Stomach (tissue), 8 donors: ENCODE measurements at regions not wholly inside any gene's neighbourhood (a gene's known extent, or its start where the extent isn't known, plus 50 kb on each side); places are given as distances from the start of the nearest gene placed in this dataset.

Experiments
- DNase-seq, 2 donors: peaks; one replicate each; pipeline versions ENCODE4 v3.0.0 to v3.0.0-alpha.2; 2013 to 2019
- H3K27ac ChIP-seq, 5 donors: fragments of 200-600 bp in 4 of 5; sonication (generic) in 4 of 5; one replicate each; pipeline ENCODE4 v1.5.1; 2013 to 2019; ENCODE audit warnings: mild to moderate bottlenecking in 1 of 5, moderate library complexity in 1 of 5
- H3K27me3 ChIP-seq, 3 donors: fragments of 200-600 bp; sonication (generic); one replicate each; pipeline ENCODE4 v1.5.1; 2017 to 2019; ENCODE audit warnings: mixed run types in 1 of 3
- H3K36me3 ChIP-seq, 4 donors: fragments of 200-600 bp; sonication (generic); 1 replicate in 3 of 4; 2 replicates in 1 of 4; pipeline ENCODE4 v1.5.1; 2016 to 2019
- H3K4me1 ChIP-seq, 4 donors: fragments of 200-600 bp; sonication (generic); one replicate each; pipeline ENCODE4 v1.5.1; 2016 to 2019
- H3K4me3 ChIP-seq, 4 donors: fragments of 200-600 bp; sonication (generic) in 3 of 4; one replicate each; pipeline ENCODE4 v1.5.1; 2016 to 2019; ENCODE audit warnings: mild to moderate bottlenecking in 1 of 4
- H3K9me3 ChIP-seq, 4 donors: fragments of 200-600 bp; sonication (generic); one replicate each; pipeline ENCODE4 v1.5.1; 2016 to 2019
- EP300 ChIP-seq: sonication (generic); formaldehyde crosslinking; IDR thresholded peaks from one replicate; pipeline ENCODE4 v1.6.1; 2017; ENCODE audit warnings: antibody characterized with exemption
- POLR2A ChIP-seq, 4 donors: fragments of 450-650 bp; IDR thresholded peaks; one replicate each; pipeline ENCODE4 v1.6.1; 2016; ENCODE audit warnings: antibody characterized with exemption in 4 of 4, control low read depth in 2 of 4, mild to moderate bottlenecking in 1 of 4, moderate library complexity in 1 of 4
- POLR2AphosphoS5 ChIP-seq, 3 donors: sonication (generic); formaldehyde crosslinking; IDR thresholded peaks; one replicate each; pipeline ENCODE4 v1.6.1; 2016; ENCODE audit warnings: antibody characterized with exemption in 3 of 3
- WGBS, 5 donors: extraction: QIAGEN DNeasy Blood & Tissue Kit in 3 of 5; methylation state at CpG; one replicate each; pipeline versions ENCODE4 v1.1.5 to v1.1.7; 2013 to 2018; 5-methylcytosine and 5-hydroxymethylcytosine counted together
- intact Hi-C: fragments of 100-400 bp; cut with DNase I; formaldehyde crosslinking; loops from one replicate; pipeline ENCODE4 v1.15.1; 2023; ENCODE audit warnings: low total_unique reads
- TF ChIP-seq, protein P1 (sequence below), 7 experiments: fragments of 450-650 bp in 4 of 7; fragments of 200-600 bp in 3 of 7; sonication (generic) in 3 of 7; IDR thresholded peaks; one replicate each; pipeline ENCODE4 v1.5.1; 2016 to 2019; ENCODE audit warnings: antibody characterized with exemption in 7 of 7, control low read depth in 2 of 7, mild to moderate bottlenecking in 1 of 7
- donor health status: healthy with polysubstance abuse.
- donor health status: Bipolar disorder and iron deficiency.
- donor health status: healthy.

DNA sequence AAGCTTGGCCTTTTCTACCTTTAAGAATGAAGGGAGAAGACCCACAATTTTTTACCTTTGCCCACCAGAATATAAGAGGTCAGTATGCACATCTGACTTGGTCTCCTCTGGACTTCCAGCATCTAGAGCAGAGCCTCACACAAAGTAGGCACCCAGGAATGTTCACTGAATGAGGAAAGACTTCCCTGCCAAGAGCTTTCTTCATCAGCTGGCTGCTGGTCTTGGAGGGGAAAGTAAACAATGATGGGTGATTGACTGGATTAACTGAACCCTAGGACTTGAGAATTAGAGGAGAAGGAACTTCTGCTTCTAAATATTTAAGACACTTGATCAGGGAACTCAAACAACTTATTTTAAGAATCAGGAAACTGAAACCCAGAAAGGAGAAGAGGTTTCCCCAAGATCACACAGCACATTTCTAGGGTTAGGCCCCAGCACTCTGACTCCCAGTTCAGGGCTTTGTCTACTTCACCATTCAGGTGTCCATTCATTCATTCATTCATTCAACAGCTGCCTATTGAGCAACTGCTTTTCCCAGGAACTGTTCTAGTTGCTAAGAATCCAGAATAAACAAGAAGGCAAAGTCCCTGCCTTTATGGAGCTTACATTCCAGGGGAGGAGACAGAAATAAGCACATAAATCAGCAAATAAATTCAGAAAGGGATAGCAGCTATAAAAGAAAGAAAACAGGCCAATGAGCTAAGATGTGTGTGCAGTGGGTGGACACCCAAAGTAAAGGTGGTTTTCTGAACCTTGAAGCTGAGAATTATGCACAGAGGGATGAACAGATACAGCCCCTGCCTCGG, 216.9 kb upstream of the LRFN2 start:
- DNase-seq: no peak
- H3K4me3 ChIP-seq: no peak overlapping the region
- peaks cover 0 to 14% (median 7%) of the 10 kb centered on the region in 4 donors for H3K4me1 ChIP-seq
- H3K9me3 ChIP-seq: no peaks in the 10 kb centered on the region
- TF ChIP-seq POLR2A (IDR thresholded peaks at IDR 0.05): no peak
- TF ChIP-seq EP300: no peak
- peak in 2 of 3 donors; percentile 3 to 22 for TF ChIP-seq POLR2AphosphoS5 (IDR thresholded peaks at IDR 0.05)
- TF ChIP-seq, protein P1, sequence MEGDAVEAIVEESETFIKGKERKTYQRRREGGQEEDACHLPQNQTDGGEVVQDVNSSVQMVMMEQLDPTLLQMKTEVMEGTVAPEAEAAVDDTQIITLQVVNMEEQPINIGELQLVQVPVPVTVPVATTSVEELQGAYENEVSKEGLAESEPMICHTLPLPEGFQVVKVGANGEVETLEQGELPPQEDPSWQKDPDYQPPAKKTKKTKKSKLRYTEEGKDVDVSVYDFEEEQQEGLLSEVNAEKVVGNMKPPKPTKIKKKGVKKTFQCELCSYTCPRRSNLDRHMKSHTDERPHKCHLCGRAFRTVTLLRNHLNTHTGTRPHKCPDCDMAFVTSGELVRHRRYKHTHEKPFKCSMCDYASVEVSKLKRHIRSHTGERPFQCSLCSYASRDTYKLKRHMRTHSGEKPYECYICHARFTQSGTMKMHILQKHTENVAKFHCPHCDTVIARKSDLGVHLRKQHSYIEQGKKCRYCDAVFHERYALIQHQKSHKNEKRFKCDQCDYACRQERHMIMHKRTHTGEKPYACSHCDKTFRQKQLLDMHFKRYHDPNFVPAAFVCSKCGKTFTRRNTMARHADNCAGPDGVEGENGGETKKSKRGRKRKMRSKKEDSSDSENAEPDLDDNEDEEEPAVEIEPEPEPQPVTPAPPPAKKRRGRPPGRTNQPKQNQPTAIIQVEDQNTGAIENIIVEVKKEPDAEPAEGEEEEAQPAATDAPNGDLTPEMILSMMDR (IDR thresholded peaks at IDR 0.05): no peak
- 82 to 100% (median 90%) methylated on average over 1 of the region's 1 CpG for WGBS, 5 donors
- no peaks in the 10 kb centered on the region for H3K36me3 ChIP-seq
- intact Hi-C loops: no loop called here
- H3K27ac ChIP-seq: peak overlapping the region in 2 of 5 donors; percentile 32 to 34
- no peaks in the 10 kb centered on the region for H3K27me3 ChIP-seq

DNA sequence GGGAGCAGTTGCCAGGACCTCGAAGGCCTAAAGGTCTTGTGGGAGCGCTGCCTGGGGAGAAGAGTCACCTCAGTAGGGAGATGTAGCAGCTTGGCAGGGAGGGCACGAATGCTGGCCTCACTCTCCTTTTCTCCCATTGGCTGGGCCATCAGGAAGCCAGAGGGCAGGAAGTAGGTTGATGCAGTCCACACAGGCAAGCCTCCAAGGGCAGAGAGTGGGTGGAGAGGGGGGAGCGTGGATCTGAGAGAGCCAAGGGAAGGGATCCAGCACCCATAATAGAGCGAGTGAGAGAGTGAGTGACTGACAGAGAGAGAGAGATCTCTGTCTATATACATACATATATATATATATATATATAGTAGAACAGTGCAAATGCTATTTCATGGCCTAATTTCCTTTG, 215.3 kb upstream of the LRFN2 start:
- TF ChIP-seq POLR2A (IDR thresholded peaks at IDR 0.05): no peak
- TF ChIP-seq, protein P1 (IDR thresholded peaks at IDR 0.05): no peak
- no peak for TF ChIP-seq EP300
- no peak for TF ChIP-seq POLR2AphosphoS5 (IDR thresholded peaks at IDR 0.05)
- H3K9me3 ChIP-seq: no peaks in the 10 kb centered on the region
- H3K4me3 ChIP-seq: no peak overlapping the region
- no peak for DNase-seq
- no peaks in the 10 kb centered on the region for H3K36me3 ChIP-seq
- intact Hi-C loops: no loop called here
- H3K4me1 ChIP-seq: peaks cover 0 to 14% (median 7%) of the 10 kb centered on the region in 4 donors
- H3K27ac ChIP-seq: no peak overlapping the region
- 55 to 76% (median 73%) methylated on average over 5 of the region's 5 CpGs for WGBS, 5 donors
- no peaks in the 10 kb centered on the region for H3K27me3 ChIP-seq

- intact Hi-C loops: no loop called here
- WGBS, 5 donors: 62 to 70% (median 68%) methylated on average over 8 of the region's 8 CpGs
- DNase-seq: no peak
- Histone ChIP-seq H3K27me3 (no peaks in the 10 kb centered on the region), H3K27ac (no peak overlapping the region), H3K9me3 (no peaks in the 10 kb centered on the region), H3K36me3 (no peaks in the 10 kb centered on the region), H3K4me3 (no peak overlapping the region), H3K4me1 (peaks cover 0 to 11% (median 7%) of the 10 kb centered on the region in 4 donors)
- TF ChIP-seq POLR2A (IDR thresholded peaks at IDR 0.05): no peak
Measured at GRCh38 chr6:40799296-40800140, 212.4 kb upstream of the LRFN2 start.

DNA sequence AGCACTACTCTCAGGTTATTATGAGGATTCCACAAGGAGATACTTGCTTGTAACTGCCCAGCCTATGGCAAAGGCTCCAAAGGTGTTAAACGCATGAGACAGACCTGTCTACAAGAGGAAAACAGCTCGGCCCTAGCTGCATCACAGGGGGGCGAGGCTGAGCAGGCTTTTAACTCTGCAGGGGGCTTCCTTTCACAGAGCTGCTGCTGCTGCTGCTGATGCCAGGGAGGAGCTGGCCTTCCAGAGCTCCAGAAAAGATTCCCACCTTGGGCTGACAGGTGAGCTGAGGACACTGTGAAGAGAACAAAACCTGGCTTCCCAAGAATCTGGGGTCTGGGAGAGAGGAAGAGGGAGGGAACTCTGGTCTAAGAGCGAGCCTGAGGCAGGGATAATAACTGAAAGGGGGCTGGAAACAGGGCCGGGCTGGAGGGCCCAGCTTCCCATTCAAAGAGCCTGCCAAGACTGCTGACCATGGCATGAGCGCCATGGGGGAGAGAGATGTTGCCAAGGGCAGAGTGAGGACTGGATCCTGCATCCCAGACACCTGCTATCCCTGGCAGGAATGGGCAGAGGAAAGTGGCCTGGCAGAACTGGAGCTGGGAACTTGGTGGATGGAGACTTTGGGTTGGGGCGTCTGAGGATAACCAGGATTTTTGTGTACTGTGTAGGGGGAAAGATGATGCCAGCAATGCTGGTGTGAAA, 211.1 kb upstream of the LRFN2 start:
- Histone ChIP-seq H3K27me3 (no peaks in the 10 kb centered on the region), H3K4me1 (peaks cover 0 to 1% (median 0%) of the 10 kb centered on the region in 4 donors), H3K36me3 (no peaks in the 10 kb centered on the region), H3K4me3 (no peak overlapping the region), H3K9me3 (no peaks in the 10 kb centered on the region), H3K27ac (no peak overlapping the region)
- no peak for TF ChIP-seq EP300
- no peak for TF ChIP-seq POLR2AphosphoS5 (IDR thresholded peaks at IDR 0.05)
- TF ChIP-seq, protein P1 (IDR thresholded peaks at IDR 0.05): no peak
- intact Hi-C loops: no loop called here
- 82 to 92% (median 87%) methylated on average over 7 of the region's 7 CpGs for WGBS, 5 donors
- no peak for DNase-seq
